ENCODE measurements at regions not wholly inside any gene's neighbourhood (a gene's known extent, or its start where the extent isn't known, plus 50 kb on each side); places are given as distances from the start of the nearest gene placed in this dataset.

GRCh38 chr10:118965645-118966044, 63.9 kb upstream of the NANOS1 start:
- TF ChIP-seq POLR2A (IDR thresholded peaks at IDR 0.05) (no peak), CTCF (IDR thresholded peaks at IDR 0.05) (no peak)
